ENCODE measurements at regions not wholly inside any gene's neighbourhood (a gene's known extent, or its start where the extent isn't known, plus 50 kb on each side); places are given as distances from the start of the nearest gene placed in this dataset.

DNA sequence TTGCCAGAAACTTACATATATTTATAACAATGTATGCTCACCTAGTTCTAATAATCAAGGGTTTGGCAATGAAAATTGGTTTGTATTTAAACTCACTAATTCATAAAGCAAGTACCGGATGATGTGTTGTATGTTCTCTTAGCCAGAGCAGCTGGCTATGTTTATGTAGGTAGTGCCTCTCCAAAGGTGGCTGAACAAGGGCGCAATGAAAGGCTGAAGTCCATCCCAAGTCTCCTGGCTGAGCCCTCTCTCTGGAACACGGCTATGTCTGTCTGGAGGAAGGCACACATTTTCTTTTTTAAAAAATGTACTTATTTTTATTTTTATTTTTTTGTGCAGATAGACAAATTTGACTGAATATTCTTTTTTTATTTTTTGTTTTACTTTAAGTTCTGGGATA is 141.2 kb upstream of the DAB2 start:
- H3K27me3 ChIP-seq = no peaks in the 10 kb centered on the region
- no peak overlapping the region for H3K4me3 ChIP-seq
- no peaks in the 10 kb centered on the region for H3K4me1 ChIP-seq
- no peaks in the 10 kb centered on the region for H3K9me3 ChIP-seq
- no peak overlapping the region for H3K27ac ChIP-seq
- DNase-seq = no peak
- no peak for TF ChIP-seq POLR2A (IDR thresholded peaks at IDR 0.05)
- TF ChIP-seq, protein P1, sequence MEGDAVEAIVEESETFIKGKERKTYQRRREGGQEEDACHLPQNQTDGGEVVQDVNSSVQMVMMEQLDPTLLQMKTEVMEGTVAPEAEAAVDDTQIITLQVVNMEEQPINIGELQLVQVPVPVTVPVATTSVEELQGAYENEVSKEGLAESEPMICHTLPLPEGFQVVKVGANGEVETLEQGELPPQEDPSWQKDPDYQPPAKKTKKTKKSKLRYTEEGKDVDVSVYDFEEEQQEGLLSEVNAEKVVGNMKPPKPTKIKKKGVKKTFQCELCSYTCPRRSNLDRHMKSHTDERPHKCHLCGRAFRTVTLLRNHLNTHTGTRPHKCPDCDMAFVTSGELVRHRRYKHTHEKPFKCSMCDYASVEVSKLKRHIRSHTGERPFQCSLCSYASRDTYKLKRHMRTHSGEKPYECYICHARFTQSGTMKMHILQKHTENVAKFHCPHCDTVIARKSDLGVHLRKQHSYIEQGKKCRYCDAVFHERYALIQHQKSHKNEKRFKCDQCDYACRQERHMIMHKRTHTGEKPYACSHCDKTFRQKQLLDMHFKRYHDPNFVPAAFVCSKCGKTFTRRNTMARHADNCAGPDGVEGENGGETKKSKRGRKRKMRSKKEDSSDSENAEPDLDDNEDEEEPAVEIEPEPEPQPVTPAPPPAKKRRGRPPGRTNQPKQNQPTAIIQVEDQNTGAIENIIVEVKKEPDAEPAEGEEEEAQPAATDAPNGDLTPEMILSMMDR (IDR thresholded peaks at IDR 0.05) = no peak
- no peaks in the 10 kb centered on the region for H3K36me3 ChIP-seq
- intact Hi-C loops (cut with DNase I; ENCODE audit: low total_unique reads) = no loop called here

DNA sequence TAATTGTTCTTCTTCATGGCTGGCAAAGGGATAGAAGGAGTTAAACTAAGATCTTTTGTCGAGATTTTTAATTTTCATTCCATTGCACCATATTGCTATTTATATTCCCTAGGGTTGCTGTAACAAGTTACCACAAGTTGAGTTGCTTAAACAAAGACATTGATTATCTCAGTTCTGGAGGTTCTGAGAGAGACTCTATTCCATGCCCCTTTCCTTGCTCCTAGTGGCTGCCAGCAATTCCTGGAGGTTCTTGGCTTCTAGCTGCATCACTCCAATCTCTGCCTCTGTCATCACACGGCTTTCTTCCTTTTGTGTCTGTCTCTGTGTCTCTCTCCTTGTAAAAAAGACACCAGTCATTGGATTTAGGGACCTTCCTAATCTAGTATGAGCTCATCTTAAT is 136.6 kb upstream of the DAB2 start:
- TF ChIP-seq, protein P1 (IDR thresholded peaks at IDR 0.05) = no peak
- H3K27me3 ChIP-seq = no peaks in the 10 kb centered on the region
- H3K9me3 ChIP-seq = no peaks in the 10 kb centered on the region
- no peaks in the 10 kb centered on the region for H3K4me1 ChIP-seq
- no peaks in the 10 kb centered on the region for H3K36me3 ChIP-seq
- no peak overlapping the region for H3K4me3 ChIP-seq
- DNase-seq = no peak
- no peak overlapping the region for H3K27ac ChIP-seq
- intact Hi-C loops (cut with DNase I; ENCODE audit: low total_unique reads) = loop anchor here (5.0 kb wide), 1 partner anchor 184 kb away; no protein-coding TSS in a partner anchor

DNA sequence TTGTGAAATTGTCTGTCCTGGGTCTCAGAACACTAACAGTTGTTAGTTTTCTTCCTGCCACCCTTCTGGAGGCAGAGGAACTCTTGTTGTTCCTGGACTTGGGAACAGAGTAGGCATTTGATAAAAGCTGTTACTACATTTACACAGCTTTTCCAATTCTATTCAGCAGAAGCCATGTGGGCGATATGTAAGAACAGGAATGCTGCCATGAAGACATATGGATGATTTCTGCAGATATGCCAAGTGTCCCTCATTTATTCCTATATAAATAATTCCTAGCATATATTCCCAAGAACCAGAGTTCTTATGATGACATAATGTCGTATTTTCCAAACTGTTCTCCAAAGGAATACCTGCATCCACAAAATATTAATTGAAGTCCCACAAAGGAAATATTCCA is 135.9 kb upstream of the DAB2 start:
- H3K36me3 ChIP-seq = no peaks in the 10 kb centered on the region
- no peaks in the 10 kb centered on the region for H3K27me3 ChIP-seq
- DNase-seq = no peak
- H3K4me1 ChIP-seq = no peaks in the 10 kb centered on the region
- H3K27ac ChIP-seq = no peak overlapping the region
- no peaks in the 10 kb centered on the region for H3K9me3 ChIP-seq
- intact Hi-C loops (cut with DNase I; ENCODE audit: low total_unique reads) = loop anchor here (5.0 kb wide), 1 partner anchor 183 kb away; no protein-coding TSS in a partner anchor
- no peak for TF ChIP-seq POLR2A (IDR thresholded peaks at IDR 0.05)
- TF ChIP-seq, protein P1 (IDR thresholded peaks at IDR 0.05) = no peak
- H3K4me3 ChIP-seq = no peak overlapping the region

DNA sequence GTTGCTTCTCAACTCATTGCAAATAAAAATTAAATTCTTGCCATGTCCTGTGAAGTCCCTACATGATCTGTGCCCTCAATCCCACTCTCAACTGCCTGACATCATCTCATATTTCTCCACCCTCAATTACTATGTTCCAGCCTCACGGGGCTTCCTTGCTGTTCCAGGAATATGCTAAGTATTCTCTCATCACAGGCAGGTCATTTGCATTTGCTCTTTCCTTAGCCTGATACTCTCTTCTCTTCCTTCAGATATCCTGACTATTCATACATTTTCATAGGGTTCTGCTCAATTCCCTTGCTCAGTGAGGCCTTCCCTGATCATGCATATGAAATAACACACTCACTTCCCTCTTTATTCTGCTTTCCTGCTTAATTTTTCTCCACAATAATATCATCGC is 135.1 kb upstream of the DAB2 start:
- DNase-seq = no peak
- H3K4me1 ChIP-seq = no peaks in the 10 kb centered on the region
- no peak overlapping the region for H3K4me3 ChIP-seq
- no peaks in the 10 kb centered on the region for H3K9me3 ChIP-seq
- no peak overlapping the region for H3K27ac ChIP-seq
- intact Hi-C loops (cut with DNase I; ENCODE audit: low total_unique reads) = loop anchor here (5.0 kb wide), 1 partner anchor 183 kb away; no protein-coding TSS in a partner anchor
- no peaks in the 10 kb centered on the region for H3K36me3 ChIP-seq
- no peak for TF ChIP-seq POLR2A (IDR thresholded peaks at IDR 0.05)
- TF ChIP-seq, protein P1 (IDR thresholded peaks at IDR 0.05) = no peak
- H3K27me3 ChIP-seq = no peaks in the 10 kb centered on the region

DNA sequence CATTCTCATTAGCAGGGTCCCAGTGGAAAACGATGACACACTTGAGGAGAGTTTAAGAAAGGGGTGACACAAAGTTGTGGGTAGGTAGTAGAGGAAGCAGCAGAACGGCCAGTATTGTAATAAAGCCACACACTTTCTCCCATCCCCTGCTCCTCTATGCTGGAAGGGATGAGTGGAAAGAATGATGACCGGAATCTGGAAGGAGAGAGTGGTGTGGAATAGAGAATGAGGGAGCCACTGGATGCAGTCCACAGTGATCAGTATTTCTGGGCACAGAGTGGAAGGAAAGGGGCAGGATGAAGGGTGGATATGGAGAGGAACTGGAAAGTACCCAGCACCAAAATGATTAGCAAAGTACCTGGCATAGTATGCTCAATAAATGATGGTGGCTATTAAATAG is 133.8 kb upstream of the DAB2 start:
- H3K4me3 ChIP-seq = no peak overlapping the region
- no peaks in the 10 kb centered on the region for H3K36me3 ChIP-seq
- H3K9me3 ChIP-seq = no peaks in the 10 kb centered on the region
- no peaks in the 10 kb centered on the region for H3K27me3 ChIP-seq
- no peaks in the 10 kb centered on the region for H3K4me1 ChIP-seq
- no peak overlapping the region for H3K27ac ChIP-seq
- TF ChIP-seq, protein P1 (IDR thresholded peaks at IDR 0.05) = no peak
- no peak for TF ChIP-seq POLR2A (IDR thresholded peaks at IDR 0.05)
- DNase-seq = no peak
- intact Hi-C loops (cut with DNase I; ENCODE audit: low total_unique reads) = no loop called here

Measured in uterus (tissue), 3 donors.